Skeletal muscle tissue (tissue), 3 donors: ENCODE measurements at regions not wholly inside any gene's neighbourhood (a gene's known extent, or its start where the extent isn't known, plus 50 kb on each side); places are given as distances from the start of the nearest gene placed in this dataset.

Experiments
- H3K27ac ChIP-seq: one replicate; pipeline ENCODE4 v1.7.0; 2013; ENCODE audit warnings: mild to moderate bottlenecking, low read depth, low read length, inconsistent platforms
- H3K27me3 ChIP-seq, 3 donors: one replicate each; pipeline ENCODE4 v1.7.0; 2013; ENCODE audit warnings: low read length in 3 of 3; ENCODE audit not compliant: control insufficient read depth in 3 of 3, insufficient read depth in 3 of 3
- H3K36me3 ChIP-seq, 3 donors: one replicate each; pipeline ENCODE4 v1.7.0; 2013; ENCODE audit warnings: low read length in 3 of 3; ENCODE audit not compliant: control insufficient read depth in 3 of 3, insufficient read depth in 3 of 3
- H3K4me1 ChIP-seq, 3 donors: one replicate each; pipeline ENCODE4 v1.7.0; 2013; ENCODE audit warnings: low read length in 3 of 3, mild to moderate bottlenecking in 3 of 3; ENCODE audit not compliant: control insufficient read depth in 3 of 3, insufficient read depth in 3 of 3
- H3K4me3 ChIP-seq, 3 donors: one replicate each; pipeline ENCODE4 v1.7.0; 2013; ENCODE audit warnings: low read length in 3 of 3
- H3K9ac ChIP-seq, 3 donors: one replicate each; pipeline ENCODE4 v1.7.0; 2013; ENCODE audit warnings: low read length in 3 of 3, mild to moderate bottlenecking in 3 of 3, moderate library complexity in 2 of 3, low read depth in 1 of 3
- H3K9me3 ChIP-seq, 3 donors: one replicate each; pipeline ENCODE4 v1.7.0; 2013; ENCODE audit warnings: low read length in 3 of 3; ENCODE audit not compliant: control insufficient read depth in 3 of 3
- donor health status: Osteomylitis.

DNA sequence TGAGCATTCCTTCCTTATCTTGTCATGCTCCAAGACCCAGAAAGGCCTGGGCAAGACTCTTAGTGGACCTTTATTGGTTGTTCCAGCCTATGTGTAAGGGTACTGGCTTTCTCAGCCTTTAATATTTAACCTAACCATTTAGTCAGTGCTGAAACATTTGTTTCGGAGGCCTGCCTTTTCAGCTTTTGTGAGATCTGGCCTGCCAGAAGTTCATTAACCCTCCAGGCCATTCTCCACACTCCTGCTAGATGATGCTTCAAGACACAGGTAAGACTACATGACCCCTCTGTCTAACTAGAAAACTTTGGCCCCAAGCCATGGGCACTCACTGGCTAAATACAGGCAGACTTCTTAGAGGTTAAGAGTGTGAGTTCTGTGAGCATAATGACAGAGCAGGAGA, 138.4 kb upstream of the ZP4 start:
- Histone ChIP-seq H3K9ac (no peak overlapping the region), H3K4me3 (no peak overlapping the region), H3K9me3 (peaks cover 0 to 7% (median 3%) of the 10 kb centered on the region in 3 donors), H3K27ac (no peak overlapping the region), H3K36me3 (no peaks in the 10 kb centered on the region), H3K4me1 (no peaks in the 10 kb centered on the region), H3K27me3 (no peaks in the 10 kb centered on the region)

DNA sequence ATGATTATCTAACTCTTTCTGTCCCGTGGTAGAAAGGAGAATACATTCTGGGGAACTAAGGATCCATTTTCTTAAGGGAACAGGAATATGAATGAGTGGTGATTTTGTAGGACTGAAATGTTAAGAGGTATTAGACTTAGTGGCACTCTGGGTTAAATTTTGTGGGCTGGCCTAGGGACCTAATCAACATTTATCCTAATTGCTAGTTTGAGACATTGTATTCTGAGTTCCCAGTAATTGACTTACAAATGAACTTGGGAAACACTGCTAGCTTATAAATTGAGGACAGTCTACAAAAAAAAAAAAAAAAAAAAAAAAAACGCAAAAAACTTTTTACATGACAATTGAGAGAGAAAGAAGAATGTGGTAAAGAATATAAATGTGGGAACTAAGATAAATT, 136.6 kb upstream of the ZP4 start:
- Histone ChIP-seq H3K27me3 (no peaks in the 10 kb centered on the region), H3K27ac (no peak overlapping the region), H3K4me3 (no peak overlapping the region), H3K9ac (no peak overlapping the region), H3K36me3 (no peaks in the 10 kb centered on the region), H3K4me1 (no peaks in the 10 kb centered on the region), H3K9me3 (peaks cover 0 to 7% (median 3%) of the 10 kb centered on the region in 3 donors)

DNA sequence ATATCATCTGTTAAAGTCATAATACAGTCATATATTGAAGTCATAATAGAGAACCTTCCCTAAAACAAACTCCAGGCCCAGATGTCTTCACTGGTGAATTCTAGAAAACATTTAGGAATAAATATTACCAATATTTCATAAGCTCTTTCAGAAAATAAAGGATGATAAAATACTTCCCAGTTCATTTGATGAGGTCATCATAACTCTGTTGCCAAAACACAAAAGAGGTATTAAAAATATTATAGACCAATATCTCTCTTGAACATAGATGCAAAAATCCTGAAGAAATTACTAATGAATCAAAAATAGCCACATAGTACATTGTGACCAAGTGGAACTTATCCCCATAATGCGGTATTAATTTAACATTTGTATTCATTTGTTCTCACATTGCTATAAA, 132.4 kb upstream of the ZP4 start:
- no peaks in the 10 kb centered on the region for H3K36me3 ChIP-seq
- H3K9me3 ChIP-seq, result no peaks in the 10 kb centered on the region
- H3K27me3 ChIP-seq, result no peaks in the 10 kb centered on the region
- H3K9ac ChIP-seq, result no peak overlapping the region
- H3K4me3 ChIP-seq, result no peak overlapping the region
- H3K27ac ChIP-seq, result no peak overlapping the region
- no peaks in the 10 kb centered on the region for H3K4me1 ChIP-seq

DNA sequence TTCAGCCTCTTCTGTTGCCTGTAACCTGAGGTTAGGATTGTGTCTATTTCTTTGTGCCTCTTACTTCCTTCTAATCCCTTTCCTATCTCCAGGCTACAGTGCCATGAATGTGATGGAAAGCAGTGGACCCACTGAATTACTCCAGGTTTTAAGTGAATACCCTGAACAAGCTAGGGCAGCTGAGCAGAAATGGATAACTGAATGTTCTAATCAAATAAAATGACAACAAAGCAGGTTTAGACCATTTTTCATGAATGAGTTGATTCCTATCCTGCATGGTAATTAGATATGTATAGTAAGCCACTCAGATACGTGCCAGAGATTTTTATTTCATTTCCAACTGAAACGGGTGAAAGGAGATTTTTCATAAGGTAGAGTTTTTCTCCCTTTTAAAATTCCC, 127.5 kb upstream of the ZP4 start:
- Histone ChIP-seq H3K4me1 (no peaks in the 10 kb centered on the region), H3K9ac (no peak overlapping the region), H3K9me3 (no peaks in the 10 kb centered on the region), H3K36me3 (no peaks in the 10 kb centered on the region), H3K27me3 (no peaks in the 10 kb centered on the region), H3K4me3 (no peak overlapping the region), H3K27ac (no peak overlapping the region)

DNA sequence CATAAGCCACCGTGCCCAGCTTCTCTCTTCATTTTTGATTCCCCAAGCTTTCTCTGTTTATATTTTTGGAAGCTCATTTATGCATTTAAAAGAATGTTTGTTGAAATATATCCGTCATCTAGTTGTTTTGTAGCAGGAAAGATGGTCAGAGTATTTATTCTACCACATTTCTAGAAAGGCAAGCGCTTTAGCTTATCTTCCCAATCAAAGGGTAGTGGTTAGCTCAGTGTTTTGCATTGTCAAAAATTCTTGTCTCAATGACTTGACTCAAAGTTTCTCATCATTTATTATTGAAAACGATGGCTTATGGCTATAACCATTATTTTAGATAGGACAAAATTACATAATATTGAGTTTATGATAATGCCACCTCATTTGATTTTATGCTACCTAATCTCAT, 116.1 kb upstream of the ZP4 start:
- Histone ChIP-seq H3K4me3 (no peak overlapping the region), H3K9me3 (no peaks in the 10 kb centered on the region), H3K36me3 (no peaks in the 10 kb centered on the region), H3K4me1 (no peaks in the 10 kb centered on the region), H3K27ac (no peak overlapping the region), H3K27me3 (no peaks in the 10 kb centered on the region), H3K9ac (no peak overlapping the region)

DNA sequence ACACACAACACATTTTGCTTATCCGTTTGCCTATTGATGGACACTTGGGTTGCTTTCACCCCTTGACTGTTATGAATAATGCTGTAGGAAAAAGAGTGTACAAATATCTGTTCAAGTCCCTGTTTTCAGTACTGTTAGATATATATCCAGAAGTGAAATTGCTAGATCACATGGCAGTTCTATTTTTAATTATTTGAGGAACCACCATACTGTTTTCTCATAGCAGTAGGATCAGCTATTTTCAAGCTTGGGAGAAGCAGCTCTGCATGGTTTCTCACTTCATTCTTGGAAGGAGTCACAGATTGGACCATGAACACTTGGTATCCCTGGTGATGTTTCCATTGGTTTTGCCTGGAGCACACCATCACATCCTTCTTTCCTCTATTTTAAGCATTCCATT, 114.4 kb upstream of the ZP4 start:
- no peaks in the 10 kb centered on the region for H3K27me3 ChIP-seq
- H3K4me3 ChIP-seq, result no peak overlapping the region
- no peak overlapping the region for H3K27ac ChIP-seq
- no peaks in the 10 kb centered on the region for H3K9me3 ChIP-seq
- no peaks in the 10 kb centered on the region for H3K36me3 ChIP-seq
- no peak overlapping the region for H3K9ac ChIP-seq
- H3K4me1 ChIP-seq, result no peaks in the 10 kb centered on the region

DNA sequence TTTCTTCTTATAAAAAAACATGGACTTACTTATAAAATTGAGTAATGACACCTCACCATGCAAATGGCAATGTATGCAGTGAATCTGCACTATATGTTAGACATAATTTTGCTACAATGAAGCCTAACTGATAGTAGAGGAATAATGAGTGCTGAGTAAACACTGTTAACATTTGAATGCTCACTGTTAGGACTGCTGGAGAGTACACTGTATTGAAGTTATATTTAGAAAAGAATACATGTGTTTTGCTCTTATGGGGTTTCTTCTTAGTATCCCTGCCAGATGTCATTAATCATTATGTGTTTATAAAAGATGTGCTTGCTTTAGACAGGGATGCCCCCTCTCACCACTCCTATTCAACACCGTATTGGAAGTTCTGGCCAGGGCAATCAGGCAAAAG, 111.1 kb upstream of the ZP4 start:
- Histone ChIP-seq H3K36me3 (no peaks in the 10 kb centered on the region), H3K9ac (no peak overlapping the region), H3K27me3 (no peaks in the 10 kb centered on the region), H3K4me3 (no peak overlapping the region), H3K4me1 (no peaks in the 10 kb centered on the region), H3K27ac (no peak overlapping the region), H3K9me3 (no peaks in the 10 kb centered on the region)

DNA sequence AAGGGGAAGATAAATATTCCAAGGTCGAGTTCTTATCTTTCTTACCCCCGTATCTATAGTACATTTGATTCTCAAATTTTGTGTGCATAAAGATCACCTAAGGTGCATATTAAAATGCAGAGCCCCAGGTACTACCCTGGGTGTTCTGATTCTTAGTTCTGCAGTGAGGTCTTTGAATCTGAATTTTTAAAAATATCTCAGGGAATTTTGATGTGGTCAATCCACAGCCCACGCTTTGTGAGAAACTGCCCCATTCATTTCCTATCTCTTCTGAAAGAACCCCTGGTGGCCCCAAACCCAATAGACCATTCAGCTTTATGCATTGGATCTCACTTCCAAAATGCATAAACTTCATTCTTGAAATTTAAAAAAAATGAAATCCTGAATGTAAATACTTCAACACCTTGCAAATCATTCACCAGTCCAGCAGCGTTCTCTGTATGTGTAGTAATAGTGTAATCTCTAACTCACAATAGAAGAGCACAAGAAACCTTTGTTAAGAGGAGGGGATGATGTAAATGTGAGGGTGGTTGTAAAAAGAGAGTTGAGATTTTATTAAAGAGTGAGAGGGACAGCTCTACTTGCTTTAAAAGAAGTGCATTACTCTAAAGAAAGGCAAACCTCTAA, 108.8 kb upstream of the ZP4 start:
- Histone ChIP-seq H3K27me3 (no peaks in the 10 kb centered on the region), H3K4me1 (no peaks in the 10 kb centered on the region), H3K4me3 (no peak overlapping the region), H3K27ac (no peak overlapping the region), H3K36me3 (no peaks in the 10 kb centered on the region), H3K9me3 (no peaks in the 10 kb centered on the region), H3K9ac (no peak overlapping the region)

DNA sequence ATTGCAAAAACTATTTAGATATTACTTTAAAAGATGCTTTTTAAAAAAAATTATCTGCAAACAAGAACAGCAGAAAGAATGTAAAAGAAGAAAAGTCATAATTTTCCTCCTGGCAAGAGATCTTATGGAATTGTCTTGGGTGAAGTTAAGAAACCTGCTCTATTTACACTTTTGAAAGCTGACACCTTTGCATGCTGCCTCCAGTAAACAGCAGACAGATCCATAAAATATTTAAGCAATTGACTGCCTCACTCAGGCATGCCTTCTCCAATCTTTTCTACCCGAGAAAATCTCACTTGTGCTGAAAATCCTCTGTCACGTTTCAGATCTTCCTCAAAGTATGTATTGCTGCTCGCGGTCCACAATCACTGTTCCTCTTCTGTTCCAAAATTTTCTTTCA, 107.9 kb upstream of the ZP4 start:
- Histone ChIP-seq H3K9me3 (no peaks in the 10 kb centered on the region), H3K36me3 (no peaks in the 10 kb centered on the region), H3K4me3 (no peak overlapping the region), H3K9ac (no peak overlapping the region), H3K27ac (no peak overlapping the region), H3K27me3 (no peaks in the 10 kb centered on the region), H3K4me1 (no peaks in the 10 kb centered on the region)

DNA sequence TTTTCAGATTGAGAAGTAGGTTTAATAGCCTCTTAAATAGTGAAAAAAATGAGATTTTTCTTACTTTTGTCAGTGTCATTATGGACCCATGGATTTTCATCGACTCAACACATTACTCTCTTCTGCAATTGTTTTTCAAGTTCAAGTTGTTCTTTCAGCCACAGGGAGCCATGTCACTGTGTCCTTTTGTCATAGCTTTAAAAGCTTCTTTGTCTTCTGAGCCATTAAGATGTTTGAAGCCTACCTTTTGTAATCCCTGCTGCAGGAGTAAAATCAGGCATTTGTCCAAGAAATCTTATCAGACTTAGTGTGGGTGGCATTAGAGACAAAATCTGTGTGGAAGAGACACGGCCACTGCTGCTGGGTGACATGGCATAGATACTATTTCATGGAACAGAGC, 92.8 kb upstream of the ZP4 start:
- no peaks in the 10 kb centered on the region for H3K36me3 ChIP-seq
- H3K9me3 ChIP-seq, result no peaks in the 10 kb centered on the region
- H3K9ac ChIP-seq, result no peak overlapping the region
- H3K27me3 ChIP-seq, result no peaks in the 10 kb centered on the region
- no peaks in the 10 kb centered on the region for H3K4me1 ChIP-seq
- H3K4me3 ChIP-seq, result no peak overlapping the region
- no peak overlapping the region for H3K27ac ChIP-seq

DNA sequence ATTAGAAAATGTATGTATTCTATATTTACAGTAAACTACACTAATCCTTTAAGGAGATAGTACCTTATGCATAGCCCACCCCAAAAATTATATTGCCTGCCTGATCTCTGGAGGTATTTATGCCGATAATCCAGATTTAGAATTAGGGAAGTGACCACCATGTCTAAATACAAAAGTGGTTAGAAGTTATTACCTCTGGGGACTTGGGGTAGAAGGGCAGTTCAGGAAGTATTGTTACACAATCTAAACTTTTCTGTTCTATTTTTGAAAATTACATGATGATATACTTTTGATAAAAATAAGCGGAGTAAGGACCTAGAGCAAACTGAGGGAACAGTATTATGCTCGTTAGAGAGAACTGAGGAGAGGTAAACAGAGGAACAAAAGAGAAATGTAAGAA, 90.5 kb upstream of the ZP4 start:
- no peak overlapping the region for H3K4me3 ChIP-seq
- no peak overlapping the region for H3K9ac ChIP-seq
- no peaks in the 10 kb centered on the region for H3K27me3 ChIP-seq
- no peaks in the 10 kb centered on the region for H3K9me3 ChIP-seq
- no peaks in the 10 kb centered on the region for H3K36me3 ChIP-seq
- no peaks in the 10 kb centered on the region for H3K4me1 ChIP-seq
- H3K27ac ChIP-seq, result no peak overlapping the region
